Choroid plexus epithelial cell (primary cell): ENCODE measurements at regions not wholly inside any gene's neighbourhood (a gene's known extent, or its start where the extent isn't known, plus 50 kb on each side); places are given as distances from the start of the nearest gene placed in this dataset.
"Not testable (repeated sequence)": the region's sequence is repeated elsewhere in the genome, so short reads cannot be mapped to it uniquely, and the experiment has no call there.

Source experiments
- DNase-seq: peaks from one replicate; pipeline ENCODE4 v3.0.0-alpha.2; 2010; ENCODE audit warnings: low read depth
- H3K4me3 ChIP-seq: 2 replicates; pipeline ENCODE4 v1.5.1; 2011; ENCODE audit warnings: low read depth, mild to moderate bottlenecking, control low read depth, low read length, moderate library complexity
- CTCF ChIP-seq: conservative IDR thresholded peaks from 2 replicates; pipeline ENCODE4 v1.5.1; 2011; ENCODE audit warnings: low read depth, mild to moderate bottlenecking, control low read depth, inconsistent platforms, low read length, moderate library complexity

GRCh38 chr7:84916161-84916560 lies 270.7 kb downstream of the SEMA3D start:
- no peak for DNase-seq
- no peak for TF ChIP-seq CTCF
- no peak overlapping the region for H3K4me3 ChIP-seq

GRCh38 chr7:84914598-84914997 lies 272.3 kb downstream of the SEMA3D start:
- no peak overlapping the region for H3K4me3 ChIP-seq
- DNase-seq = peak; percentile 16
- peak; percentile 30 for TF ChIP-seq CTCF

GRCh38 chr7:84913731-84914130 lies 273.1 kb downstream of the SEMA3D start:
- no peak overlapping the region for H3K4me3 ChIP-seq
- peak; percentile 17 for DNase-seq
- TF ChIP-seq CTCF = no peak

GRCh38 chr7:84912993-84913635 lies 273.7 kb downstream of the SEMA3D start:
- DNase-seq = peak; percentile 6
- no peak overlapping the region for H3K4me3 ChIP-seq
- no peak for TF ChIP-seq CTCF

GRCh38 chr7:84912537-84912936 lies 274.3 kb downstream of the SEMA3D start:
- no peak for TF ChIP-seq CTCF
- DNase-seq = no peak
- no peak overlapping the region for H3K4me3 ChIP-seq

GRCh38 chr7:84912018-84912417 lies 274.8 kb downstream of the SEMA3D start:
- no peak for DNase-seq
- H3K4me3 ChIP-seq = no peak overlapping the region
- no peak for TF ChIP-seq CTCF

GRCh38 chr7:84911077-84911476 lies 275.8 kb downstream of the SEMA3D start:
- DNase-seq = no peak
- H3K4me3 ChIP-seq = no peak overlapping the region
- no peak for TF ChIP-seq CTCF

- DNase-seq = peak; percentile 30
- H3K4me3 ChIP-seq = not testable (repeated sequence)
Observed at GRCh38 chr7:84910322-84910721, 276.5 kb downstream of the SEMA3D start.
